NCI-H2081 treated with DMSO at 0.1 percent for 48 hours (cell line): ENCODE measurements at regions not wholly inside any gene's neighbourhood (a gene's known extent, or its start where the extent isn't known, plus 50 kb on each side); places are given as distances from the start of the nearest gene placed in this dataset.

Experiments used
- DNase-seq: peaks from one replicate; lab custom pipeline; 2025; lab: John Stamatoyannopoulos, UW

- DNase-seq: no peak
Observed at GRCh38 chr12:5230156-5230555, 186.5 kb downstream of the KCNA5 start.

DNA sequence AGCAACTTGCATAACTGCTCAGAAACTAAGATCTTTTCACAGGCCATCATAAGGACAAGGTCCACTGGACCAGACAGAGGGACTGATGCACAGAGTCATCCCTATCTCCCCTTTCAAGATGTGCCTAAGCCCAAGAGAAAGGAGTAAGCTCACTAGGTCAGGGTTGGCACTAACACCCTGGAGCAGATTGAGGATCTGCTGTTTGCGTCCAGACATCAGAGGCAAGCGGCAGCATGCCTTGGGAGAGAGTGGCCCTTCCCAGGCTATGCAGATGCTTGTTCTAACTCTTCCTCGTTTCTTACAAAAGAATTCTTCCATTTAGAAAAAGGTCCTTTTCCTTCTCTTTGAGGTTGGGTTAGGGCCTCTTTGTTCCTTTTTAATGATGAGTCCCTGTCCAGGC, 187.2 kb downstream of the KCNA5 start:
- no peak for DNase-seq

DNA sequence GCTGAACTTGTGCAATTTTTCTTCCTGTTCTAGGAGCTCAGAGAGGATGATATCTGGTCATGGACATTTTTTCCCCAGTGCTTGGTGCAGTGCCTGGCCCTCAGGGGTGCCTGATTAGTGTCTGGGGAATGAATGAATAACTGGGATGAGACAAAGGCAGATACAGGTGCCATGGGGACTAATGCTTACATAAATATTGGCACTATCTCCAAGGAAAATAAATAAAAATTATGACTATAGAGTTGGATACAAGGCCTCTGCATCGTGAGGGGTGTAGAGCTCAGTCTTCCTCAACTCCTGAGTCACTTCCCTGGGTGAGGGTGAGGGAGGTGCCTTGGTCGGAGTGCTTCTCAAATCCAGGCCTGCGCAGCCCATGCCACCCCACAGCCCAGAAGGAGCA, 188.6 kb downstream of the KCNA5 start:
- peak; percentile 43 for DNase-seq

GRCh38 chr12:5232826-5233500, 189.3 kb downstream of the KCNA5 start:
- DNase-seq: no peak

- no peak for DNase-seq
Observed at GRCh38 chr12:5236022-5236640, 192.5 kb downstream of the KCNA5 start.

DNA sequence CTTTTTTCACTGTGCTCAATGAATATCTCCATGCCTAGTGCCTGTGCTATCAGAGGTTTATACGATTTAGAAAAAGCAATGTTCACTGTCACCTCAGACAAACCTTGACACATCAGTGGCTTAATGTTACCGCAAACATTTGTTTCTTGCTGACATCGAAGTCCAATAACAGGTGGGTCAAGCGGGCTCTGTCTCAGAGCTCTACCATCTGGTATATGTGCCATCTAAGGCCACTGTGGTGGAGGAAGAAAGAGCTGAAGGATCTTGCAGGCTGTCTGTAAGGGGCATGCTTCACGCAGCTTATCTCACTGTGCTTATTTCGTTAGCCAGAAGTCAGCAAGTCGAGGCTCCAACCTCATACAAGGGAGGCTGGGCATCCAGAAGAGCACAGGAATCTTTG, 189.5 kb upstream of the NTF3 start:
- no peak for DNase-seq

GRCh38 chr12:5243014-5243413, 188.9 kb upstream of the NTF3 start:
- DNase-seq: no peak

- DNase-seq: no peak
Observed at GRCh38 chr12:5244513-5244972, 187.4 kb upstream of the NTF3 start.

- DNase-seq: no peak
Observed at GRCh38 chr12:5246196-5246595, 185.7 kb upstream of the NTF3 start.

GRCh38 chr12:5247144-5247543, 184.8 kb upstream of the NTF3 start:
- no peak for DNase-seq

GRCh38 chr12:5248230-5248629, 183.7 kb upstream of the NTF3 start:
- DNase-seq: no peak

GRCh38 chr12:5248999-5249526, 182.8 kb upstream of the NTF3 start:
- no peak for DNase-seq

DNA sequence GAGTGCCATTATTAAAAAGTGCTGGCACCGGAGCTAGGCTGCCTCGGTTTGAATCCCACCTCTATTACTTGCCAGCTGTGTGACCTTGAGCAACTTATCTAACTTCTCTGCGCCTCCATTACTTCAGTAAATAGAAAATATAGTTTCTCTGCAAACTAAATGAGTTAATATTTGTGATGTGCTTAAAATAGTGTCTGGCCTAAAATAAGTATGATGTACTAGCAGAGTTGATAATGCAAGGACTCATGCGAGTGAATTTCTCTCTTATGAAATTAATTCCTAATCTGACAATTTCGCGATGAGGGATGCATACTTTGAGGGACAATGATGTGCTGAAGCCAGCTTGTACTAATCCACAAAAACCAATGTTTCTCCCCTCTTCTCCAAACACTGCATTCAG, 180.8 kb upstream of the NTF3 start:
- no peak for DNase-seq

- DNase-seq: no peak
Observed at GRCh38 chr12:5251786-5252185, 180.1 kb upstream of the NTF3 start.

DNA sequence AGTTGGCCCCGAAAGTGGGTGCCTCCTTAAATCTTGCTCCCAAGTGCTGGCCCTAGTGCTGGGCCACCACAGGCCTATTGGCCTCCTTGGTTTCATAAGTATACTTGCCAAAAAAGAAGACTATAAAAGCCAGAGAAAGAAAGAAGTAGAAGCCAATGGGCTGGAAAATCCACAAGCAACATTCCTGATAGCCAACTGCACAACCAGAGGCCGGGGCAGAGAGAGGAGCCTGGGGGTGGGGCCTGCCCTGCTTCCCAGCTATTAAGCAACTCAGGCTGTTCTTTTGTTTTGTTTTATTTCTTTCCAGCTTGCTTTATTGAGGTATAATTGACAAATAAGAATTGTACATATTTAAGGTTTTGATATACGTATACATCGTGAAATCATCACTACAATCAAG, 177.2 kb upstream of the NTF3 start:
- DNase-seq: no peak

GRCh38 chr12:5257763-5258495, 174.0 kb upstream of the NTF3 start:
- DNase-seq: no peak

GRCh38 chr12:5258498-5258897, 173.4 kb upstream of the NTF3 start:
- no peak for DNase-seq

GRCh38 chr12:5258926-5259325, 173.0 kb upstream of the NTF3 start:
- DNase-seq: no peak

- DNase-seq: no peak
Observed at GRCh38 chr12:5259523-5259922, 172.4 kb upstream of the NTF3 start.

- no peak for DNase-seq
Observed at GRCh38 chr12:5260086-5260485, 171.8 kb upstream of the NTF3 start.

- no peak for DNase-seq
Observed at GRCh38 chr12:5260591-5261086, 171.3 kb upstream of the NTF3 start.

- no peak for DNase-seq
Observed at GRCh38 chr12:5262450-5262849, 169.5 kb upstream of the NTF3 start.

DNA sequence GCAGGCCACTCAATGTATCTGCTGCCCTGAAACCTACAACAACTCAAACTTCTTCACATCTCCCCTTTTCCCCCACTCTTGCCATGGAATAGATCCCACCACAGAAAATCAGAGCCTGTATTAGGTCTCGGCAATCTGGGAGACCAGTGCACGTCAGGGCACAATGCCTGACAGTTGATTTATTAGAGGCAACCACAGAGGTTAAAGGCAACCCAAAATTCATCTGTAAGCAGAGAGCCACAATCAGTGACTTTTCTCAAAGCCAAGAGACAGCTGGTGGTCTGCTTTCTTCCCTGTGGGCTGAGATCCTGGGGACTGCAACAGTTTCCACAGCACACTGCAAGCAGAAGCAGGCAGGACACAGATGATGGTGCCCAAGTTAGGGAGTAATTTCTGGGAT, 169.0 kb upstream of the NTF3 start:
- no peak for DNase-seq
